ENCODE measurements at regions not wholly inside any gene's neighbourhood (a gene's known extent, or its start where the extent isn't known, plus 50 kb on each side); places are given as distances from the start of the nearest gene placed in this dataset.

GRCh38 chr13:82647540-82647939 lies 1234.7 kb downstream of the SLITRK1 start:
- no peak for TF ChIP-seq EZH2 (IDR thresholded peaks at IDR 0.05; ENCODE audit: low read depth, unreplicated experiment)
- TF ChIP-seq, protein P1, sequence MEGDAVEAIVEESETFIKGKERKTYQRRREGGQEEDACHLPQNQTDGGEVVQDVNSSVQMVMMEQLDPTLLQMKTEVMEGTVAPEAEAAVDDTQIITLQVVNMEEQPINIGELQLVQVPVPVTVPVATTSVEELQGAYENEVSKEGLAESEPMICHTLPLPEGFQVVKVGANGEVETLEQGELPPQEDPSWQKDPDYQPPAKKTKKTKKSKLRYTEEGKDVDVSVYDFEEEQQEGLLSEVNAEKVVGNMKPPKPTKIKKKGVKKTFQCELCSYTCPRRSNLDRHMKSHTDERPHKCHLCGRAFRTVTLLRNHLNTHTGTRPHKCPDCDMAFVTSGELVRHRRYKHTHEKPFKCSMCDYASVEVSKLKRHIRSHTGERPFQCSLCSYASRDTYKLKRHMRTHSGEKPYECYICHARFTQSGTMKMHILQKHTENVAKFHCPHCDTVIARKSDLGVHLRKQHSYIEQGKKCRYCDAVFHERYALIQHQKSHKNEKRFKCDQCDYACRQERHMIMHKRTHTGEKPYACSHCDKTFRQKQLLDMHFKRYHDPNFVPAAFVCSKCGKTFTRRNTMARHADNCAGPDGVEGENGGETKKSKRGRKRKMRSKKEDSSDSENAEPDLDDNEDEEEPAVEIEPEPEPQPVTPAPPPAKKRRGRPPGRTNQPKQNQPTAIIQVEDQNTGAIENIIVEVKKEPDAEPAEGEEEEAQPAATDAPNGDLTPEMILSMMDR (conservative IDR thresholded peaks at IDR 0.05; ENCODE audit: low read depth in 2 of 2): peak in 1 of 2 experiments; percentile 41; a peak in 2 of 4 replicates
